ENCODE measurements at regions not wholly inside any gene's neighbourhood (a gene's known extent, or its start where the extent isn't known, plus 50 kb on each side); places are given as distances from the start of the nearest gene placed in this dataset.
A peak's percentile ranks its signal among the peaks of the same experiment; 100 is the strongest.

- no peak for TF ChIP-seq CTCF (IDR thresholded peaks at IDR 0.05)
- TF ChIP-seq POLR2A (IDR thresholded peaks at IDR 0.05) = no peak
- TF ChIP-seq POLR2AphosphoS5 (IDR thresholded peaks at IDR 0.05) = peak; percentile 91
- no peak for TF ChIP-seq EP300 (IDR thresholded peaks at IDR 0.05)
Observed at GRCh38 chr11:45354976-45355705, 69.0 kb upstream of the SYT13 start.

All from gastroesophageal sphincter (tissue), 3 donors.